ENCODE measurements at regions not wholly inside any gene's neighbourhood (a gene's known extent, or its start where the extent isn't known, plus 50 kb on each side); places are given as distances from the start of the nearest gene placed in this dataset.

- Histone ChIP-seq H3K27me3 (replicated peaks; ENCODE audit: insufficient read depth) (peaks cover 71% of the 10 kb centered on the region), H4K20me1 (ENCODE audit: insufficient read depth) (no peaks in the 10 kb centered on the region), H3K9ac (no peak overlapping the region), H3K4me1 (ENCODE audit: insufficient read depth) (peaks cover 15% of the 10 kb centered on the region), H3K4me3 (peak overlapping the region; percentile 44), H3F3A (ENCODE audit: insufficient read depth) (peaks cover 25% of the 10 kb centered on the region; the same call in 1 of the 2 replicates), H3K4me2 (ENCODE audit: unreplicated experiment) (peak overlapping the region; percentile 68), H2AFZ (peak overlapping the region; percentile 58), H3K79me2 (ENCODE audit: insufficient read depth) (no peaks in the 10 kb centered on the region), H3K9me2 (ENCODE audit: insufficient read depth) (no peaks in the 10 kb centered on the region), H3K27ac (0 out of 2 replicates have a peak overlapping the region, but pooled peaks have one; percentile 10), H3K9me3 (ENCODE audit: low read depth) (no peaks in the 10 kb centered on the region), H3K36me3 (ENCODE audit: low read depth) (no peaks in the 10 kb centered on the region)
- 2 to 3% methylated on average over 12 of the region's 12 CpGs for WGBS, 2 experiments (ENCODE audit: low coverage in 1 of 2, low lambda C conversion rate in 2 of 2, missing lambda C conversion rate in 2 of 2)
- TF ChIP-seq EZH2 (IDR thresholded peaks at IDR 0.05; ENCODE audit: insufficient read depth, poor library complexity, severe bottlenecking), result no peak
- no peak for TF ChIP-seq EZH2phosphoT487 (IDR thresholded peaks at IDR 0.05; ENCODE audit: insufficient read depth, low read depth)
- in situ Hi-C loops (cut with MboI), result no loop called here
- peak; percentile 81 for DNase-seq
Measured at GRCh38 chr4:108360754-108361445, 192.2 kb upstream of the LEF1 start.

GRCh38 chr4:108359986-108360681 lies 191.4 kb upstream of the LEF1 start:
- no peaks in the 10 kb centered on the region for H3K79me2 ChIP-seq (ENCODE audit: insufficient read depth)
- TF ChIP-seq EZH2 (IDR thresholded peaks at IDR 0.05; ENCODE audit: insufficient read depth, poor library complexity, severe bottlenecking), result no peak
- no peak for TF ChIP-seq EZH2phosphoT487 (IDR thresholded peaks at IDR 0.05; ENCODE audit: insufficient read depth, low read depth)
- in situ Hi-C loops (cut with MboI), result no loop called here
- no peaks in the 10 kb centered on the region for H3K9me3 ChIP-seq (ENCODE audit: low read depth)
- no peaks in the 10 kb centered on the region for H4K20me1 ChIP-seq (ENCODE audit: insufficient read depth)
- H3K27me3 ChIP-seq (replicated peaks; ENCODE audit: insufficient read depth), result peaks cover 73% of the 10 kb centered on the region
- H3K27ac ChIP-seq, result no peak overlapping the region
- peak overlapping the region; percentile 68 for H3K4me2 ChIP-seq (ENCODE audit: unreplicated experiment)
- whole genome bisulfite sequencing, 2 experiments (ENCODE audit: low coverage in 1 of 2, low lambda C conversion rate in 2 of 2, missing lambda C conversion rate in 2 of 2), result 40 to 44% methylated on average over 10 of the region's 10 CpGs
- no peaks in the 10 kb centered on the region for H3K36me3 ChIP-seq (ENCODE audit: low read depth)
- H2AFZ ChIP-seq, result 0 out of 2 replicates have a peak overlapping the region, but pooled peaks have one; percentile 58
- H3K9me2 ChIP-seq (ENCODE audit: insufficient read depth), result no peaks in the 10 kb centered on the region
- no peak overlapping the region for H3K4me3 ChIP-seq
- no peak for DNase-seq
- no peak overlapping the region for H3K9ac ChIP-seq
- peaks cover 15% of the 10 kb centered on the region for H3K4me1 ChIP-seq (ENCODE audit: insufficient read depth)
- peaks cover 25% of the 10 kb centered on the region; the same call in 1 of the 2 replicates for H3F3A ChIP-seq (ENCODE audit: insufficient read depth)

DNA sequence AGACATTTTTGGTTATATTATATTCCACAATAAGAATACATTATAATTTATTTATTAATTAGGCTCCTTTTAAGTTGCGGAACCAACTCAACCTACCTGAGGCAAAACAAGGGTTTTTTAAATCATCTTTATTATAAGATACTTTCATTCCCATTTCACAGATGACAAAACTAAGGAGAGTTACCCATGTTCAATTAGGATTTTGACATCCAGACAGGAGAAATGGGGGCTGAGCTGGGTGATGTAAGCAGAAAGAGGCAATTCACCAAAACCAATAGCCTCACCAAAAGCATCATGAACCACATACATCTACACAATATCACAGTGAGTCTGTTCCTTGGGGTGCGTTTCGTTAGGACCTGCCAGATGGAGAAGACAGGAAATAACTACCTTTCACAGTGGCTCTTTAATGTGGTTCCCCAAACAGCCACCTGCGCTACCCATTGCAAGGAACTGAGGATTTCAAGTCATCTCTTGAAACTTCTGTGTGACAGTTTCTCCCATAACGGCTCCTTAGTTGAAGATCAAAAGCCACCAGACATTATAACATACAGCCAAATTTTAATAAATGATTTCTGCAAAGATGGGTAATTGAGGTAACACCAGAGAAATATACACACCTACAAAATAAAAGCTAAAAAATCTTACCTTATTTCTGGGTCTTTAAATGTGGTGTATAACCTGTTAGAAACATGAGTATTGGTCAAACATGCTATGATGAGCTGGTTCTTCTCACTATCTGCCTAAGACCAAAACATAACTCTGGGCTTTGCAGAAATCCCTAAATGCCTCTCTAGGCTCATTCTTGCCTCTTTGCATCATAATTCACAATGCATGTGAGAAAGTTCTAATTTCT lies 190.6 kb upstream of the LEF1 start:
- Histone ChIP-seq H3K79me2 (ENCODE audit: insufficient read depth) (no peaks in the 10 kb centered on the region), H3K4me1 (ENCODE audit: insufficient read depth) (peaks cover 15% of the 10 kb centered on the region)

GRCh38 chr4:108355902-108356535 lies 187.3 kb upstream of the LEF1 start:
- Histone ChIP-seq H3K9me3 (ENCODE audit: low read depth) (no peaks in the 10 kb centered on the region), H3K36me3 (ENCODE audit: low read depth) (no peaks in the 10 kb centered on the region), H3F3A (ENCODE audit: insufficient read depth) (peaks cover 11% of the 10 kb centered on the region; the same call in 1 of the 2 replicates), H3K27me3 (replicated peaks; ENCODE audit: insufficient read depth) (peaks cover 92% of the 10 kb centered on the region), H3K9ac (no peak overlapping the region), H3K79me2 (ENCODE audit: insufficient read depth) (no peaks in the 10 kb centered on the region), H2AFZ (no peak overlapping the region), H3K4me2 (ENCODE audit: unreplicated experiment) (no peak overlapping the region), H3K9me2 (ENCODE audit: insufficient read depth) (no peaks in the 10 kb centered on the region), H4K20me1 (ENCODE audit: insufficient read depth) (no peaks in the 10 kb centered on the region), H3K27ac (no peak overlapping the region), H3K4me1 (ENCODE audit: insufficient read depth) (peaks cover 8% of the 10 kb centered on the region), H3K4me3 (no peak overlapping the region)
- TF ChIP-seq EZH2 (IDR thresholded peaks at IDR 0.05; ENCODE audit: insufficient read depth, poor library complexity, severe bottlenecking) (no peak), EZH2phosphoT487 (IDR thresholded peaks at IDR 0.05; ENCODE audit: insufficient read depth, low read depth) (no peak)
- 35 to 37% methylated on average over 7 of the region's 7 CpGs for WGBS, 2 experiments (ENCODE audit: low coverage in 1 of 2, low lambda C conversion rate in 2 of 2, missing lambda C conversion rate in 2 of 2)
- in situ Hi-C loops (cut with MboI), result no loop called here
- DNase-seq, result no peak

More for the DNA sequence above, 190.6 kb upstream of the LEF1 start:
- DNase-seq, result no peak
- H3K36me3 ChIP-seq (ENCODE audit: low read depth), result no peaks in the 10 kb centered on the region
- WGBS, 2 experiments (ENCODE audit: low coverage in 1 of 2, low lambda C conversion rate in 2 of 2, missing lambda C conversion rate in 2 of 2), result 59 to 69% methylated on average over 5 of the region's 5 CpGs
- no peak overlapping the region for H2AFZ ChIP-seq
- H3K9me2 ChIP-seq (ENCODE audit: insufficient read depth), result no peaks in the 10 kb centered on the region
- in situ Hi-C loops (cut with MboI), result no loop called here
- peaks cover 73% of the 10 kb centered on the region for H3K27me3 ChIP-seq (replicated peaks; ENCODE audit: insufficient read depth)
- TF ChIP-seq EZH2phosphoT487 (IDR thresholded peaks at IDR 0.05; ENCODE audit: insufficient read depth, low read depth), result no peak
- TF ChIP-seq EZH2 (IDR thresholded peaks at IDR 0.05; ENCODE audit: insufficient read depth, poor library complexity, severe bottlenecking), result no peak
- no peak overlapping the region for H3K4me2 ChIP-seq (ENCODE audit: unreplicated experiment)
- H3K27ac ChIP-seq, result no peak overlapping the region
- peaks cover 25% of the 10 kb centered on the region; the same call in 1 of the 2 replicates for H3F3A ChIP-seq (ENCODE audit: insufficient read depth)
- H3K9ac ChIP-seq, result no peak overlapping the region
- H3K9me3 ChIP-seq (ENCODE audit: low read depth), result no peaks in the 10 kb centered on the region
- no peaks in the 10 kb centered on the region for H4K20me1 ChIP-seq (ENCODE audit: insufficient read depth)
- H3K4me3 ChIP-seq, result no peak overlapping the region
